ENCODE measurements at regions not wholly inside any gene's neighbourhood (a gene's known extent, or its start where the extent isn't known, plus 50 kb on each side); places are given as distances from the start of the nearest gene placed in this dataset.

GRCh38 chr4:138305050-138305449 lies 62.9 kb upstream of the SLC7A11 start:
- DNase-seq (ENCODE audit: low spot score, unreplicated experiment) = no peak
- TF ChIP-seq CTCF (IDR thresholded peaks at IDR 0.05; ENCODE audit: unreplicated experiment) = no peak
- no peaks in the 10 kb centered on the region for H3K36me3 Mint-ChIP-seq (ENCODE audit: insufficient read depth)
- H3K4me1 Mint-ChIP-seq (ENCODE audit: low read depth) = peaks cover 4% of the 10 kb centered on the region
- H3K9me3 Mint-ChIP-seq (ENCODE audit: low read depth) = no peaks in the 10 kb centered on the region
- H3K27me3 Mint-ChIP-seq = no peaks in the 10 kb centered on the region
- no peak overlapping the region for H3K27ac Mint-ChIP-seq
- H3K4me3 Mint-ChIP-seq (ENCODE audit: low read depth) = no peak overlapping the region

GRCh38 chr4:138301536-138301935 lies 59.4 kb upstream of the SLC7A11 start:
- no peak overlapping the region for H3K27ac Mint-ChIP-seq
- H3K27me3 Mint-ChIP-seq = no peaks in the 10 kb centered on the region
- H3K4me3 Mint-ChIP-seq (ENCODE audit: low read depth) = no peak overlapping the region
- TF ChIP-seq CTCF (IDR thresholded peaks at IDR 0.05; ENCODE audit: unreplicated experiment) = no peak
- H3K36me3 Mint-ChIP-seq (ENCODE audit: insufficient read depth) = no peaks in the 10 kb centered on the region
- peaks cover 4% of the 10 kb centered on the region for H3K4me1 Mint-ChIP-seq (ENCODE audit: low read depth)
- no peak for DNase-seq (ENCODE audit: low spot score, unreplicated experiment)
- H3K9me3 Mint-ChIP-seq (ENCODE audit: low read depth) = no peaks in the 10 kb centered on the region

- H3K27ac Mint-ChIP-seq = no peak overlapping the region
- H3K27me3 Mint-ChIP-seq = no peaks in the 10 kb centered on the region
- DNase-seq (ENCODE audit: low spot score, unreplicated experiment) = no peak
- H3K36me3 Mint-ChIP-seq (ENCODE audit: insufficient read depth) = no peaks in the 10 kb centered on the region
- no peak overlapping the region for H3K4me3 Mint-ChIP-seq (ENCODE audit: low read depth)
- peaks cover 6% of the 10 kb centered on the region for H3K4me1 Mint-ChIP-seq (ENCODE audit: low read depth)
- H3K9me3 Mint-ChIP-seq (ENCODE audit: low read depth) = no peaks in the 10 kb centered on the region
- TF ChIP-seq CTCF (IDR thresholded peaks at IDR 0.05; ENCODE audit: unreplicated experiment) = no peak
Observed at GRCh38 chr4:138300616-138301015, 58.5 kb upstream of the SLC7A11 start.

GRCh38 chr4:138299881-138300280 lies 57.7 kb upstream of the SLC7A11 start:
- H3K27ac Mint-ChIP-seq = no peak overlapping the region
- H3K4me1 Mint-ChIP-seq (ENCODE audit: low read depth) = peaks cover 8% of the 10 kb centered on the region
- TF ChIP-seq CTCF (IDR thresholded peaks at IDR 0.05; ENCODE audit: unreplicated experiment) = no peak
- no peaks in the 10 kb centered on the region for H3K36me3 Mint-ChIP-seq (ENCODE audit: insufficient read depth)
- no peak for DNase-seq (ENCODE audit: low spot score, unreplicated experiment)
- no peaks in the 10 kb centered on the region for H3K9me3 Mint-ChIP-seq (ENCODE audit: low read depth)
- no peak overlapping the region for H3K4me3 Mint-ChIP-seq (ENCODE audit: low read depth)
- H3K27me3 Mint-ChIP-seq = no peaks in the 10 kb centered on the region

GRCh38 chr4:138298866-138299265 lies 56.7 kb upstream of the SLC7A11 start:
- Mint-ChIP-seq H3K4me3 (ENCODE audit: low read depth) (no peak overlapping the region), H3K9me3 (ENCODE audit: low read depth) (no peaks in the 10 kb centered on the region), H3K27ac (no peak overlapping the region), H3K4me1 (ENCODE audit: low read depth) (peaks cover 8% of the 10 kb centered on the region), H3K36me3 (ENCODE audit: insufficient read depth) (no peaks in the 10 kb centered on the region), H3K27me3 (no peaks in the 10 kb centered on the region)
- DNase-seq (ENCODE audit: low spot score, unreplicated experiment) = no peak
- TF ChIP-seq CTCF (IDR thresholded peaks at IDR 0.05; ENCODE audit: unreplicated experiment) = no peak

All from progenitor cell of endocrine pancreas (in vitro differentiated cells).